ENCODE measurements at regions not wholly inside any gene's neighbourhood (a gene's known extent, or its start where the extent isn't known, plus 50 kb on each side); places are given as distances from the start of the nearest gene placed in this dataset.
A peak's percentile ranks its signal among the peaks of the same experiment; 100 is the strongest.

DNA sequence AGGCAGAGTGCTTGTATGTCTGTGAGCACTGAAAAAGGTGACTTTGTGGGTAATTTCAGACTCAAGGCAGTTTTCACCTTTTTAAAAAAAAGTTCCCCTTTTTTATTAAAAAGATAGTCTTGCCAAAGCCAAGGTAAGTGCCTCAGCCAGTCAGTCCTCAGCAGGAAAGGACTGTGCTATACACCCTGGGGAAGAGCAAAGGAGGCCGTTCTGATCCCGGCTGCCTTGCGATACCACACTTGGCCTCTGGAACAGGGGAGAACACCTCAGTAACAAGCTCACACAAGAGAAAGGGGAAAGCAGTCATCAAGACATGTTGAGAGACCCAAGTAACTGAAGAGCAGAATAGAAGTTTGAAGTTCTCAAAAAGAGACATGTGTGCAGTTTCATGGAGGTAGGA is 541.7 kb downstream of the BCOR start:
- in situ Hi-C loops (cut with MboI): no loop called here
- WGBS (ENCODE audit: insufficient coverage, low coverage, missing lambda C conversion rate): 0% methylated on average over 3 of the region's 3 CpGs
- H3K4me1 ChIP-seq (replicated peaks in 1 of 2; ENCODE audit: control insufficient read depth in 2 of 2, insufficient read depth in 2 of 2, low read length in 2 of 2): peaks cover 0 to 5% of the 10 kb centered on the region in 2 experiments; a peak in 3 of 5 replicates
- H3K27me3 ChIP-seq (ENCODE audit: control insufficient read depth in 2 of 2, insufficient read depth in 2 of 2, low read length in 2 of 2): no peaks in the 10 kb centered on the region; a peak in 1 of 5 replicates
- DNase-seq (ENCODE audit: extremely low read depth in 1 of 4, low spot score in 3 of 4) (peak; percentile 16 to 22 (median 16)), FAIRE-seq (no peak), ATAC-seq (peak; percentile 79)
- H3K9me1 ChIP-seq (ENCODE audit: control insufficient read depth, insufficient read depth, low read length): no peaks in the 10 kb centered on the region
- H2AFZ ChIP-seq (ENCODE audit: low read depth, low read length): 0 out of 2 replicates have a peak overlapping the region, but pooled peaks have one; percentile 19
- H3K79me2 ChIP-seq (ENCODE audit: control insufficient read depth, insufficient read depth, low read length): no peaks in the 10 kb centered on the region
- BruUV-seq (replicated peaks): no TSS peak
- H3K27ac ChIP-seq (ENCODE audit: extremely low read depth, low read depth, low read length): no peak overlapping the region
- H3K4me2 ChIP-seq (ENCODE audit: insufficient read depth, low read length): no peak overlapping the region
- no peaks in the 10 kb centered on the region for H4K20me1 ChIP-seq (replicated peaks; ENCODE audit: control insufficient read depth, insufficient read depth, low read length)
- no peak overlapping the region for H3K4me3 ChIP-seq
- intact Hi-C loops (cut with micrococcal nuclease): no loop called here
- ChIA-PET CTCF (ENCODE audit: low intra/inter-chr PET ratio) (no interaction called here), POLR2A (no interaction called here)
- no peak overlapping the region for H3K9ac ChIP-seq (ENCODE audit: insufficient read depth in 1 of 2, low read depth in 2 of 2, low read length in 2 of 2)
- H3K36me3 ChIP-seq (ENCODE audit: control insufficient read depth, insufficient read depth, low read length): no peaks in the 10 kb centered on the region
- no peak for TF ChIP-seq ZBED1 (IDR thresholded peaks at IDR 0.05)
- TF ChIP-seq BRD9 (IDR thresholded peaks at IDR 0.05; ENCODE audit: low read depth, partially characterized antibody): no peak
- TF ChIP-seq IRF2 (CRISPR knock-in tag; IDR thresholded peaks at IDR 0.05): no peak
- TF ChIP-seq RFX5 (IDR thresholded peaks at IDR 0.05; ENCODE audit: low read depth, low read length): no peak
- no peak for TF ChIP-seq ZNF311 (CRISPR knock-in tag; IDR thresholded peaks at IDR 0.05)
- TF ChIP-seq GATAD2B (IDR thresholded peaks at IDR 0.05; ENCODE audit: borderline replicate concordance): no peak
- TF ChIP-seq, protein P1, sequence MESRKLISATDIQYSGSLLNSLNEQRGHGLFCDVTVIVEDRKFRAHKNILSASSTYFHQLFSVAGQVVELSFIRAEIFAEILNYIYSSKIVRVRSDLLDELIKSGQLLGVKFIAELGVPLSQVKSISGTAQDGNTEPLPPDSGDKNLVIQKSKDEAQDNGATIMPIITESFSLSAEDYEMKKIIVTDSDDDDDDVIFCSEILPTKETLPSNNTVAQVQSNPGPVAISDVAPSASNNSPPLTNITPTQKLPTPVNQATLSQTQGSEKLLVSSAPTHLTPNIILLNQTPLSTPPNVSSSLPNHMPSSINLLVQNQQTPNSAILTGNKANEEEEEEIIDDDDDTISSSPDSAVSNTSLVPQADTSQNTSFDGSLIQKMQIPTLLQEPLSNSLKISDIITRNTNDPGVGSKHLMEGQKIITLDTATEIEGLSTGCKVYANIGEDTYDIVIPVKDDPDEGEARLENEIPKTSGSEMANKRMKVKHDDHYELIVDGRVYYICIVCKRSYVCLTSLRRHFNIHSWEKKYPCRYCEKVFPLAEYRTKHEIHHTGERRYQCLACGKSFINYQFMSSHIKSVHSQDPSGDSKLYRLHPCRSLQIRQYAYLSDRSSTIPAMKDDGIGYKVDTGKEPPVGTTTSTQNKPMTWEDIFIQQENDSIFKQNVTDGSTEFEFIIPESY (CRISPR knock-in tag; IDR thresholded peaks at IDR 0.05): no peak
- TF ChIP-seq NRF1 (conservative IDR thresholded peaks at IDR 0.05 in 1 of 2, IDR thresholded peaks at IDR 0.05 in 1 of 2): no peak
- TF ChIP-seq HMG20A (CRISPR knock-in tag; conservative IDR thresholded peaks at IDR 0.05): no peak
- TF ChIP-seq HMGN3 (IDR thresholded peaks at IDR 0.05; ENCODE audit: borderline replicate concordance, extremely low read depth, insufficient read length, low read depth, low read length): no peak
- no peak for TF ChIP-seq MED1 (CRISPR knock-in tag; IDR thresholded peaks at IDR 0.05; ENCODE audit: borderline replicate concordance)
- TF ChIP-seq TCF7 (IDR thresholded peaks at IDR 0.05; ENCODE audit: borderline replicate concordance): no peak
- TF ChIP-seq MEF2A (IDR thresholded peaks at IDR 0.05; ENCODE audit: control insufficient read depth, low read depth, low read length): no peak
- TF ChIP-seq POLR2B (IDR thresholded peaks at IDR 0.05; ENCODE audit: low read depth, partially characterized antibody): no peak
- TF ChIP-seq NR2C2 (CRISPR knock-in tag; IDR thresholded peaks at IDR 0.05): no peak
- TF ChIP-seq NR2C2 (tag; IDR thresholded peaks at IDR 0.05): no peak
- no peak for TF ChIP-seq MAFK (IDR thresholded peaks at IDR 0.05; ENCODE audit: low read length)
- TF ChIP-seq KHSRP (IDR thresholded peaks at IDR 0.05): no peak
- TF ChIP-seq GTF2F1 (IDR thresholded peaks at IDR 0.05; ENCODE audit: low read depth, low read length): no peak
- H3K9me3 ChIP-seq (replicated peaks; ENCODE audit: control insufficient read depth, insufficient read depth, low read depth, low read length): no peaks in the 10 kb centered on the region
